ENCODE measurements at regions not wholly inside any gene's neighbourhood (a gene's known extent, or its start where the extent isn't known, plus 50 kb on each side); places are given as distances from the start of the nearest gene placed in this dataset.

- Histone ChIP-seq H3K4me2 (ENCODE audit: insufficient read depth, low read length) (no peak overlapping the region), H3K4me1 (ENCODE audit: control insufficient read depth, extremely low read depth, insufficient read depth, low read length) (no peaks in the 10 kb centered on the region), H2AFZ (ENCODE audit: low read depth, low read length) (no peak overlapping the region), H3K36me3 (ENCODE audit: control insufficient read depth in 2 of 2, extremely low read depth in 1 of 2, insufficient read depth in 2 of 2, low read length in 2 of 2) (no peaks in the 10 kb centered on the region), H3K79me2 (ENCODE audit: control insufficient read depth, insufficient read depth, low read length) (no peaks in the 10 kb centered on the region), H3K27ac (ENCODE audit: insufficient read depth, low read depth, low read length) (no peak overlapping the region), H3K9me3 (replicated peaks; ENCODE audit: control insufficient read depth, insufficient read depth, low read length) (no peaks in the 10 kb centered on the region), H3K9me1 (replicated peaks; ENCODE audit: control insufficient read depth, extremely low read depth, insufficient read depth, low read length) (no peaks in the 10 kb centered on the region), H4K20me1 (replicated peaks; ENCODE audit: control insufficient read depth, extremely low read depth, insufficient read depth, low read length) (no peaks in the 10 kb centered on the region), H3K4me3 (replicated peaks in 1 of 3; ENCODE audit: insufficient read depth in 1 of 3, low read depth in 1 of 3, low read length in 3 of 3) (no peak overlapping the region), H3K27me3 (ENCODE audit: control insufficient read depth in 2 of 2, insufficient read depth in 2 of 2, low read length in 2 of 2) (no peaks in the 10 kb centered on the region), H3K9ac (replicated peaks; ENCODE audit: extremely low read depth, insufficient read depth, low read length) (no peak overlapping the region)
- dilution Hi-C loops (cut with MboI; ENCODE audit: extremely low pct_ligation_motif_present, low sequenced_read_pairs) = no loop called here
- BruUV-seq (replicated peaks) = no TSS peak
- POLR2A ChIA-PET = no interaction called here
- CTCF ChIA-PET = no interaction called here
- TF ChIP-seq POLR2AphosphoS5 (IDR thresholded peaks at IDR 0.05; ENCODE audit: insufficient read depth, low read depth, low read length) (no peak), FOS (IDR thresholded peaks at IDR 0.05; ENCODE audit: borderline replicate concordance, insufficient read depth, low read length) (no peak), GATA2 (IDR thresholded peaks at IDR 0.05; ENCODE audit: insufficient read depth, insufficient read length, low read depth, low read length) (no peak), CTCF (IDR thresholded peaks at IDR 0.05; ENCODE audit: extremely low read depth in 1 of 2, insufficient read depth in 1 of 2, low read depth in 1 of 2, low read length in 2 of 2) (no peak), MYC (IDR thresholded peaks at IDR 0.05; ENCODE audit: low read depth, low read length) (no peak), EZH2 (IDR thresholded peaks at IDR 0.05; ENCODE audit: borderline replicate concordance, low read depth, low read length, severe bottlenecking) (no peak)
- TF ChIP-seq, protein P1, sequence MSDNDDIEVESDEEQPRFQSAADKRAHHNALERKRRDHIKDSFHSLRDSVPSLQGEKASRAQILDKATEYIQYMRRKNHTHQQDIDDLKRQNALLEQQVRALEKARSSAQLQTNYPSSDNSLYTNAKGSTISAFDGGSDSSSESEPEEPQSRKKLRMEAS (IDR thresholded peaks at IDR 0.05; ENCODE audit: insufficient read depth, insufficient read length) = no peak
- intact Hi-C loops (cut with micrococcal nuclease) = no loop called here
- DNase-seq (ENCODE audit: low read depth, low spot score) (no peak), FAIRE-seq (no peak)
Observed at GRCh38 chr10:123568751-123569150, 97.4 kb upstream of the GPR26 start.
